LNCaP clone FGC (cell line): ENCODE measurements at regions not wholly inside any gene's neighbourhood (a gene's known extent, or its start where the extent isn't known, plus 50 kb on each side); places are given as distances from the start of the nearest gene placed in this dataset.
"Not testable (repeated sequence)": the region's sequence is repeated elsewhere in the genome, so short reads cannot be mapped to it uniquely, and the experiment has no call there.

Experiments used
- DNase-seq: peaks from one replicate; pipeline ENCODE4 v3.0.0-alpha.2; 2011; ENCODE audit warnings: low read depth
- H3K4me3 ChIP-seq: 2 replicates; pipeline ENCODE4 v1.5.1; 2011; ENCODE audit warnings: mild to moderate bottlenecking, low read depth, low read length, control low read depth
- TF ChIP-seq, protein P1 (sequence below): IDR thresholded peaks from 2 replicates; pipeline ENCODE4 v1.5.1; 2012; ENCODE audit warnings: mild to moderate bottlenecking; ENCODE audit not compliant: control insufficient read depth, insufficient read depth; ENCODE audit errors: extremely low read depth

- no peak overlapping the region for H3K4me3 ChIP-seq
- DNase-seq: no peak
These were observed 151.4 kb downstream of the HSD17B3 start for GRCh38 chr9:96150324-96151227.

DNA sequence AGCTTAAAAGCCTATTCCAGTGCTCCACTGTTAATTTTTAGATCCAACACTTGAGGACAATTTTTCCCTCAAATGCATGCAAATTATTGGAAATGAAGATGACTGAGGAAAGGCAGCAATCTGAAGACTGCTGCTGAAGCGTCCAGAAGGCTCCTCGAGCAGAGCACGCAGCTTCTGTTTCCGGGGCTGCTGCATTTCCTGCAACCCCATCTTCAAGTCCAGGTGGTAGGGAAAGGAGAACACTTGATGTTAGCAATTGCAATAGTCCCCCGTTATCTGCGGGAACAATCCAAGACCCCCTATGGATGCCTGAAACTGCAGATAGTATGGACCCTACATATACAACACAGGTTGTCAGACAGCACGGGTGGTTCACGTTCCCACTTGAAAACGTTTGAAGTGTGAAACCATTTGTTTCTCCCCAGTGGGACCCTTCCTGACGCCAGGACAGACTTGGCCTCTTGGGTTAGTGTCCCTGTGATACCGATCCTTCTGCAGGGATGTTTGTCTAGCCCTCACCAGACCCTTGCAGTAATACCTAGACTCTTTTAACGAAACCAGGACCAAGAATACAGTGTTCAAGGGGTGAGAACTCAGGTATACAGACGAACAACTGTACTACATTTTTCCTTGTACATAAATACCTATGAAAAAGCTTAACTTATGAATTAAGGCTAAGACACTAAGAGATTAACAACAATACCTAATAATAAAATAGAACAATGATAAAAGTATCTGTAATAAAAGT lies 152.3 kb downstream of the HSD17B3 start:
- TF ChIP-seq, protein P1, sequence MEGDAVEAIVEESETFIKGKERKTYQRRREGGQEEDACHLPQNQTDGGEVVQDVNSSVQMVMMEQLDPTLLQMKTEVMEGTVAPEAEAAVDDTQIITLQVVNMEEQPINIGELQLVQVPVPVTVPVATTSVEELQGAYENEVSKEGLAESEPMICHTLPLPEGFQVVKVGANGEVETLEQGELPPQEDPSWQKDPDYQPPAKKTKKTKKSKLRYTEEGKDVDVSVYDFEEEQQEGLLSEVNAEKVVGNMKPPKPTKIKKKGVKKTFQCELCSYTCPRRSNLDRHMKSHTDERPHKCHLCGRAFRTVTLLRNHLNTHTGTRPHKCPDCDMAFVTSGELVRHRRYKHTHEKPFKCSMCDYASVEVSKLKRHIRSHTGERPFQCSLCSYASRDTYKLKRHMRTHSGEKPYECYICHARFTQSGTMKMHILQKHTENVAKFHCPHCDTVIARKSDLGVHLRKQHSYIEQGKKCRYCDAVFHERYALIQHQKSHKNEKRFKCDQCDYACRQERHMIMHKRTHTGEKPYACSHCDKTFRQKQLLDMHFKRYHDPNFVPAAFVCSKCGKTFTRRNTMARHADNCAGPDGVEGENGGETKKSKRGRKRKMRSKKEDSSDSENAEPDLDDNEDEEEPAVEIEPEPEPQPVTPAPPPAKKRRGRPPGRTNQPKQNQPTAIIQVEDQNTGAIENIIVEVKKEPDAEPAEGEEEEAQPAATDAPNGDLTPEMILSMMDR: no peak
- DNase-seq: no peak
- no peak overlapping the region for H3K4me3 ChIP-seq

More at GRCh38 chr9:96150324-96151227, 151.4 kb downstream of the HSD17B3 start:
- TF ChIP-seq, protein P1: no peak

DNA sequence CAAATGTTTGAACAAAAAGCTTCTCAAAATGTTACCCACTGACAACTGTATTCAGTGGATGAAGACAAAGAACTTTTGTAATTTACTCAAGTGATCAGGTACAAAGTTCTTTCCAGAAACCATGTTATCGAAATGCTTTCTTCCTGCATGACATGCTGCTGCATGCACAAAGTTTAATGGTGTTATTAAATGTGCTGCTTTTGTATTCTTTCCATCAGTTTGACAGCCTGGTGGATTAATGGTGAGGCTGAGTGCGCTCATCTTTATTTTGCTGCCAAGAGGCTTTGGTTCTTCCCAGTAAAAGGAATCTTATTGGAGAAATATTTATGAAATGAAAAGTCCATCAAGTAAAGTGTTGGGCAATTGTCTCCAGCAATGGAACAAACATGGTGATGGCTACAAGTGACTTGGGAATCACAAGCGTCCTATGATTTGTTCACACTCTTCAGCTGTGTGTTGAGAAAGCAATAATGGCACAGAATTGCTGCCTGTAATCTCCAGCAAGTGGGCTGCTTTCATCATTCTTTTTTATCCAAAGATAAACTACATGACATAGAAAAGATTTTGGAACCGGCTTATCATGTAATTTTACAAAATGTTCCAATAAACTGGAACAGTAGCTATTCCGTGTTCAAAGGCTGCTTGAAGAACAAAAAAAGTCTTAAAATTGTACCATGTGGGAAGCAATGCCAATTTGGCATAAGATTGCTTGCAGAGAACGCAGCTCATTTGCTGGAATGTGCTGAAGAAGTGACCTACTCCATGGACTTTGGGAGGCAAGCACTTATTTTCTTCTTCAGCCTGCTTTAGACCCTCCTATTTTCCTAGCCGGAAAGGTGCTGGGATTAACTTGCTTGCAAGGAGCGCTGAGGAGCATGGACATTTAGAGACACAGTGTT lies 153.1 kb downstream of the HSD17B3 start:
- H3K4me3 ChIP-seq: no peak overlapping the region
- no peak for DNase-seq
- TF ChIP-seq, protein P1: no peak

- H3K4me3 ChIP-seq, DNase-seq: not testable (repeated sequence)
These were observed 154.9 kb downstream of the HSD17B3 start for GRCh38 chr9:96147029-96147428.

- TF ChIP-seq, protein P1: no peak
- DNase-seq: no peak
- H3K4me3 ChIP-seq: no peak overlapping the region
These were observed 160.3 kb downstream of the HSD17B3 start for GRCh38 chr9:96141666-96142065.

GRCh38 chr9:96141128-96141474 lies 160.9 kb downstream of the HSD17B3 start:
- TF ChIP-seq, protein P1: no peak
- no peak for DNase-seq
- H3K4me3 ChIP-seq: no peak overlapping the region
